WTC11 (cell line): ENCODE measurements at regions not wholly inside any gene's neighbourhood (a gene's known extent, or its start where the extent isn't known, plus 50 kb on each side); places are given as distances from the start of the nearest gene placed in this dataset.

Experiments used
- ATAC-seq: fragments of 200-7000 bp; cut with Tn5 transposase; 2 replicates; pipeline ENCODE4 v1.10.0; 2021; ENCODE audit warnings: mild to moderate bottlenecking, moderate library complexity
- CTCF ChIA-PET: fragments of 300-600 bp; sonication (Branson Sonifier 250); formaldehyde crosslinking; loops from one replicate; lab custom pipeline; 2021; ENCODE audit warnings: antibody characterized with exemption; lab: Charles Lee
- POLR2A ChIA-PET: fragments of 350-600 bp; sonication (Branson Sonifier 250); formaldehyde crosslinking; loops from one replicate; lab custom pipeline; 2021; ENCODE audit warnings: antibody characterized with exemption; lab: Charles Lee
- DNase-seq: peaks from one replicate; pipeline ENCODE4 v3.0.0; 2021; ENCODE audit warnings: low spot score
- H3K27ac Mint-ChIP-seq: 2 replicates; pipeline ENCODE4 v1.8.0; 2021; ENCODE audit warnings: mixed read lengths
- H3K27me3 Mint-ChIP-seq: 2 replicates; pipeline ENCODE4 v1.8.0; 2021; ENCODE audit warnings: low read depth, mild to moderate bottlenecking, moderate library complexity, mixed read lengths
- H3K36me3 Mint-ChIP-seq: 2 replicates; pipeline ENCODE4 v1.8.0; 2021; ENCODE audit warnings: mixed read lengths
- H3K4me1 Mint-ChIP-seq: 2 replicates; pipeline ENCODE4 v1.8.0; 2022; ENCODE audit warnings: mixed read lengths
- H3K4me3 Mint-ChIP-seq: 2 replicates; pipeline ENCODE4 v1.8.0; 2021; ENCODE audit warnings: mild to moderate bottlenecking, moderate library complexity, mixed read lengths
- H3K9me3 Mint-ChIP-seq: 2 replicates; pipeline ENCODE4 v1.8.0; 2021; ENCODE audit warnings: mixed read lengths
- GABPB1 ChIP-seq: sonication (generic); formaldehyde crosslinking; IDR thresholded peaks from 2 replicates; pipeline ENCODE4 v1.8.1; 2023; ENCODE audit warnings: mild to moderate bottlenecking, missing genetic modification reagents
- GRHL2 ChIP-seq: fragments of 250-450 bp; sonication (Bioruptor Pico); IDR thresholded peaks from 2 replicates; pipeline ENCODE4 v1.8.0; 2022; ENCODE audit warnings: mild to moderate bottlenecking, moderate library complexity; ENCODE audit not compliant: insufficient replicate concordance, severe bottlenecking
- IRF2 ChIP-seq: sonication (generic); formaldehyde crosslinking; IDR thresholded peaks from 2 replicates; pipeline ENCODE4 v1.8.0; 2022; ENCODE audit warnings: low read depth, missing genetic modification reagents, borderline replicate concordance
- MXD4 ChIP-seq: fragments of 250-450 bp; sonication (Bioruptor Pico); IDR thresholded peaks from 2 replicates; pipeline ENCODE4 v1.8.0; 2021; ENCODE audit warnings: mild to moderate bottlenecking, moderate library complexity, borderline replicate concordance
- NR2C2 ChIP-seq: sonication (generic); formaldehyde crosslinking; IDR thresholded peaks from 2 replicates; pipeline ENCODE4 v1.8.0; 2022; ENCODE audit warnings: mild to moderate bottlenecking, missing genetic modification reagents
- RELA ChIP-seq: sonication (generic); formaldehyde crosslinking; IDR thresholded peaks from 2 replicates; pipeline ENCODE4 v1.8.1; 2022; ENCODE audit warnings: missing genetic modification reagents, mild to moderate bottlenecking, borderline replicate concordance
- SMAD4 ChIP-seq: sonication (generic); formaldehyde crosslinking; IDR thresholded peaks from 2 replicates; pipeline ENCODE4 v1.8.0; 2022; ENCODE audit warnings: mild to moderate bottlenecking, missing genetic modification reagents
- SOX15 ChIP-seq: fragments of 250-450 bp; sonication (Bioruptor Pico); IDR thresholded peaks from 2 replicates; pipeline ENCODE4 v1.9.0; 2021; ENCODE audit warnings: mild to moderate bottlenecking
- SP1 ChIP-seq: sonication (generic); formaldehyde crosslinking; conservative IDR thresholded peaks from 2 replicates; pipeline ENCODE4 v1.8.1; 2022; ENCODE audit warnings: missing genetic modification reagents
- TEAD1 ChIP-seq: sonication (generic); formaldehyde crosslinking; IDR thresholded peaks from 2 replicates; pipeline ENCODE4 v1.8.0; 2022; ENCODE audit warnings: mild to moderate bottlenecking, missing genetic modification reagents
- TP53 ChIP-seq: sonication (generic); formaldehyde crosslinking; IDR thresholded peaks from 2 replicates; pipeline ENCODE4 v1.8.1; 2023; ENCODE audit warnings: mild to moderate bottlenecking, missing genetic modification reagents
- ZNF423 ChIP-seq: fragments of 250-450 bp; sonication (Bioruptor Pico); IDR thresholded peaks from 2 replicates; pipeline ENCODE4 v2.1.2; 2022; ENCODE audit warnings: mild to moderate bottlenecking, moderate library complexity
- TF ChIP-seq, protein P1 (sequence below): sonication (generic); formaldehyde crosslinking; IDR thresholded peaks from 2 replicates; pipeline ENCODE4 v1.8.1; 2023; ENCODE audit warnings: mild to moderate bottlenecking, missing genetic modification reagents, moderate library complexity
- TF ChIP-seq, protein P2 (sequence below): sonication (generic); formaldehyde crosslinking; conservative IDR thresholded peaks from 2 replicates; pipeline ENCODE4 v1.8.1; 2023; ENCODE audit warnings: mild to moderate bottlenecking, low read depth, missing genetic modification reagents, moderate library complexity
- TF ChIP-seq, protein P3 (sequence below): sonication (generic); formaldehyde crosslinking; IDR thresholded peaks from 2 replicates; pipeline ENCODE4 v1.8.1; 2023; ENCODE audit warnings: mild to moderate bottlenecking, missing genetic modification reagents
- TF ChIP-seq, protein P4 (sequence below): fragments of 250-450 bp; sonication (Bioruptor Pico); IDR thresholded peaks from 2 replicates; pipeline ENCODE4 v1.9.0; 2021; ENCODE audit warnings: mild to moderate bottlenecking
- TF ChIP-seq, protein P5 (sequence below): sonication (generic); formaldehyde crosslinking; IDR thresholded peaks from 2 replicates; pipeline ENCODE4 v1.8.1; 2022; ENCODE audit warnings: missing genetic modification reagents, borderline replicate concordance
- TF ChIP-seq, protein P6 (sequence below): fragments of 250-450 bp; sonication (Bioruptor Pico); IDR thresholded peaks from 2 replicates; pipeline ENCODE4 v1.8.0; 2021; ENCODE audit warnings: mild to moderate bottlenecking
- TF ChIP-seq, protein P7 (sequence below): sonication (generic); formaldehyde crosslinking; IDR thresholded peaks from 2 replicates; pipeline ENCODE4 v1.8.0; 2023; ENCODE audit warnings: missing genetic modification reagents, mild to moderate bottlenecking, borderline replicate concordance

DNA sequence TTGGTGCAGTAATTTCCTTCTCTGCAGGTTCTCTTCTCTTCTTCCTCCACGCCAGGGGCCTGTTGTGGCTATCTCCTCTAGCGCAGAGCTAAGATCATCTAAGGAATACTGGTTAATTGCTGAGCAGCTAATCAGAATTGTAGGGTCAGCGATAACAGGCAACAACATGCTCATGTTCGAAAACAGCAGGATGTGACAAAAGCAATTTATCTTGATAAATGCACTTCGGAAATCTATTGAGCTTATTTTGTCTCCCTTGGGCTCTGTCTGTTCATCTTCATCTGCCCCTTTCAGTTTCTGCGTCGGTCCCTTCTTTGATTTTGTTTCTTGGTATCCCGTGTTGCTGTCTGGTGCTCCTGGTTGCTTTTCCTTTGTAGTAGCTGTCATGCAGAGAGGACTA is 67.3 kb upstream of the MAP3K7 start:
- no peaks in the 10 kb centered on the region; the same call in 1 of the 2 replicates for H3K36me3 Mint-ChIP-seq
- CTCF ChIA-PET: no interaction called here
- no peak for DNase-seq
- H3K27ac Mint-ChIP-seq: no peak overlapping the region
- H3K4me3 Mint-ChIP-seq: no peak overlapping the region
- ATAC-seq: no peak
- H3K9me3 Mint-ChIP-seq: peaks cover 10% of the 10 kb centered on the region
- H3K4me1 Mint-ChIP-seq: peaks cover 29% of the 10 kb centered on the region
- no peaks in the 10 kb centered on the region for H3K27me3 Mint-ChIP-seq
- no peak for TF ChIP-seq ZNF423 (CRISPR knock-in tag)
- TF ChIP-seq, protein P1, sequence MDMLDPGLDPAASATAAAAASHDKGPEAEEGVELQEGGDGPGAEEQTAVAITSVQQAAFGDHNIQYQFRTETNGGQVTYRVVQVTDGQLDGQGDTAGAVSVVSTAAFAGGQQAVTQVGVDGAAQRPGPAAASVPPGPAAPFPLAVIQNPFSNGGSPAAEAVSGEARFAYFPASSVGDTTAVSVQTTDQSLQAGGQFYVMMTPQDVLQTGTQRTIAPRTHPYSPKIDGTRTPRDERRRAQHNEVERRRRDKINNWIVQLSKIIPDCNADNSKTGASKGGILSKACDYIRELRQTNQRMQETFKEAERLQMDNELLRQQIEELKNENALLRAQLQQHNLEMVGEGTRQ (CRISPR knock-in tag): no peak
- TF ChIP-seq SOX15 (CRISPR knock-in tag): no peak
- no peak for TF ChIP-seq TP53 (CRISPR knock-in tag)
- TF ChIP-seq, protein P2, sequence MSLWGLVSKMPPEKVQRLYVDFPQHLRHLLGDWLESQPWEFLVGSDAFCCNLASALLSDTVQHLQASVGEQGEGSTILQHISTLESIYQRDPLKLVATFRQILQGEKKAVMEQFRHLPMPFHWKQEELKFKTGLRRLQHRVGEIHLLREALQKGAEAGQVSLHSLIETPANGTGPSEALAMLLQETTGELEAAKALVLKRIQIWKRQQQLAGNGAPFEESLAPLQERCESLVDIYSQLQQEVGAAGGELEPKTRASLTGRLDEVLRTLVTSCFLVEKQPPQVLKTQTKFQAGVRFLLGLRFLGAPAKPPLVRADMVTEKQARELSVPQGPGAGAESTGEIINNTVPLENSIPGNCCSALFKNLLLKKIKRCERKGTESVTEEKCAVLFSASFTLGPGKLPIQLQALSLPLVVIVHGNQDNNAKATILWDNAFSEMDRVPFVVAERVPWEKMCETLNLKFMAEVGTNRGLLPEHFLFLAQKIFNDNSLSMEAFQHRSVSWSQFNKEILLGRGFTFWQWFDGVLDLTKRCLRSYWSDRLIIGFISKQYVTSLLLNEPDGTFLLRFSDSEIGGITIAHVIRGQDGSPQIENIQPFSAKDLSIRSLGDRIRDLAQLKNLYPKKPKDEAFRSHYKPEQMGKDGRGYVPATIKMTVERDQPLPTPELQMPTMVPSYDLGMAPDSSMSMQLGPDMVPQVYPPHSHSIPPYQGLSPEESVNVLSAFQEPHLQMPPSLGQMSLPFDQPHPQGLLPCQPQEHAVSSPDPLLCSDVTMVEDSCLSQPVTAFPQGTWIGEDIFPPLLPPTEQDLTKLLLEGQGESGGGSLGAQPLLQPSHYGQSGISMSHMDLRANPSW (CRISPR knock-in tag): no peak
- TF ChIP-seq SMAD4 (CRISPR knock-in tag): no peak
- no peak for TF ChIP-seq SP1 (CRISPR knock-in tag)
- TF ChIP-seq, protein P3, sequence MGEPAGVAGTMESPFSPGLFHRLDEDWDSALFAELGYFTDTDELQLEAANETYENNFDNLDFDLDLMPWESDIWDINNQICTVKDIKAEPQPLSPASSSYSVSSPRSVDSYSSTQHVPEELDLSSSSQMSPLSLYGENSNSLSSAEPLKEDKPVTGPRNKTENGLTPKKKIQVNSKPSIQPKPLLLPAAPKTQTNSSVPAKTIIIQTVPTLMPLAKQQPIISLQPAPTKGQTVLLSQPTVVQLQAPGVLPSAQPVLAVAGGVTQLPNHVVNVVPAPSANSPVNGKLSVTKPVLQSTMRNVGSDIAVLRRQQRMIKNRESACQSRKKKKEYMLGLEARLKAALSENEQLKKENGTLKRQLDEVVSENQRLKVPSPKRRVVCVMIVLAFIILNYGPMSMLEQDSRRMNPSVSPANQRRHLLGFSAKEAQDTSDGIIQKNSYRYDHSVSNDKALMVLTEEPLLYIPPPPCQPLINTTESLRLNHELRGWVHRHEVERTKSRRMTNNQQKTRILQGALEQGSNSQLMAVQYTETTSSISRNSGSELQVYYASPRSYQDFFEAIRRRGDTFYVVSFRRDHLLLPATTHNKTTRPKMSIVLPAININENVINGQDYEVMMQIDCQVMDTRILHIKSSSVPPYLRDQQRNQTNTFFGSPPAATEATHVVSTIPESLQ (CRISPR knock-in tag): no peak
- TF ChIP-seq TEAD1 (CRISPR knock-in tag): no peak
- TF ChIP-seq, protein P4, sequence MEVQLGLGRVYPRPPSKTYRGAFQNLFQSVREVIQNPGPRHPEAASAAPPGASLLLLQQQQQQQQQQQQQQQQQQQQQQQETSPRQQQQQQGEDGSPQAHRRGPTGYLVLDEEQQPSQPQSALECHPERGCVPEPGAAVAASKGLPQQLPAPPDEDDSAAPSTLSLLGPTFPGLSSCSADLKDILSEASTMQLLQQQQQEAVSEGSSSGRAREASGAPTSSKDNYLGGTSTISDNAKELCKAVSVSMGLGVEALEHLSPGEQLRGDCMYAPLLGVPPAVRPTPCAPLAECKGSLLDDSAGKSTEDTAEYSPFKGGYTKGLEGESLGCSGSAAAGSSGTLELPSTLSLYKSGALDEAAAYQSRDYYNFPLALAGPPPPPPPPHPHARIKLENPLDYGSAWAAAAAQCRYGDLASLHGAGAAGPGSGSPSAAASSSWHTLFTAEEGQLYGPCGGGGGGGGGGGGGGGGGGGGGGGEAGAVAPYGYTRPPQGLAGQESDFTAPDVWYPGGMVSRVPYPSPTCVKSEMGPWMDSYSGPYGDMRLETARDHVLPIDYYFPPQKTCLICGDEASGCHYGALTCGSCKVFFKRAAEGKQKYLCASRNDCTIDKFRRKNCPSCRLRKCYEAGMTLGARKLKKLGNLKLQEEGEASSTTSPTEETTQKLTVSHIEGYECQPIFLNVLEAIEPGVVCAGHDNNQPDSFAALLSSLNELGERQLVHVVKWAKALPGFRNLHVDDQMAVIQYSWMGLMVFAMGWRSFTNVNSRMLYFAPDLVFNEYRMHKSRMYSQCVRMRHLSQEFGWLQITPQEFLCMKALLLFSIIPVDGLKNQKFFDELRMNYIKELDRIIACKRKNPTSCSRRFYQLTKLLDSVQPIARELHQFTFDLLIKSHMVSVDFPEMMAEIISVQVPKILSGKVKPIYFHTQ (CRISPR knock-in tag): no peak
- POLR2A ChIA-PET: no interaction called here

DNA sequence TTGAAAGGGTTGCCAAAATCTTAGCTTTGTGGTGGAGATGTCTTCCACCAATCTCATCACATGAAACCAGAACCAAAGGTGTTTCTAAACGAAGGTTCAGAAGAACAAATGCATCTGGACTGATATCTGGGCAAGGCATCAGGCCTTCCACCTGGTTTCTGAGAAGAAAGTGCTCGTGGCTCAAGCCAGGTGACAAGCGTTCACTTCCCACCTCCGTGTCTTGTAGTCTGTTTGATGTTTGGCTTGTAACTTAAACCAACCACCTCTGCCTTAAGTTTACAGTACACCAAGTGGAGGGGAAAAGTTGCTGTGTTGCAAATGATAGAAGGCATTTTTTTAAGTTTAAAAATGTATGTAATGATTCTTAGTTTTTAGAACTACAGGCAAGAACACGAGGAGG is 66.9 kb upstream of the MAP3K7 start:
- H3K9me3 Mint-ChIP-seq: peaks cover 6% of the 10 kb centered on the region; the same call in 1 of the 2 replicates

More for the DNA sequence above, 66.9 kb upstream of the MAP3K7 start:
- Mint-ChIP-seq H3K4me3 (no peak overlapping the region), H3K27ac (no peak overlapping the region), H3K36me3 (no peaks in the 10 kb centered on the region; the same call in 1 of the 2 replicates), H3K27me3 (no peaks in the 10 kb centered on the region), H3K4me1 (peaks cover 29% of the 10 kb centered on the region)
- CTCF ChIA-PET: no interaction called here
- POLR2A ChIA-PET: no interaction called here
- ATAC-seq (no peak), DNase-seq (no peak)
- TF ChIP-seq, protein P5, sequence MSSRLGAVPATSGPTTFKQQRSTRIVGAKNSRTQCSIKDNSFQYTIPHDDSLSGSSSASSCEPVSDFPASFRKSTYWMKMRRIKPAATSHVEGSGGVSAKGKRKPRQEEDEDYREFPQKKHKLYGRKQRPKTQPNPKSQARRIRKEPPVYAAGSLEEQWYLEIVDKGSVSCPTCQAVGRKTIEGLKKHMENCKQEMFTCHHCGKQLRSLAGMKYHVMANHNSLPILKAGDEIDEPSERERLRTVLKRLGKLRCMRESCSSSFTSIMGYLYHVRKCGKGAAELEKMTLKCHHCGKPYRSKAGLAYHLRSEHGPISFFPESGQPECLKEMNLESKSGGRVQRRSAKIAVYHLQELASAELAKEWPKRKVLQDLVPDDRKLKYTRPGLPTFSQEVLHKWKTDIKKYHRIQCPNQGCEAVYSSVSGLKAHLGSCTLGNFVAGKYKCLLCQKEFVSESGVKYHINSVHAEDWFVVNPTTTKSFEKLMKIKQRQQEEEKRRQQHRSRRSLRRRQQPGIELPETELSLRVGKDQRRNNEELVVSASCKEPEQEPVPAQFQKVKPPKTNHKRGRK: no peak
- TF ChIP-seq IRF2 (CRISPR knock-in tag) (no peak), SP1 (CRISPR knock-in tag) (no peak), GABPB1 (no peak), NR2C2 (CRISPR knock-in tag) (no peak), GRHL2 (CRISPR knock-in tag) (no peak), RELA (CRISPR knock-in tag) (no peak), MXD4 (no peak)
- TF ChIP-seq, protein P6, sequence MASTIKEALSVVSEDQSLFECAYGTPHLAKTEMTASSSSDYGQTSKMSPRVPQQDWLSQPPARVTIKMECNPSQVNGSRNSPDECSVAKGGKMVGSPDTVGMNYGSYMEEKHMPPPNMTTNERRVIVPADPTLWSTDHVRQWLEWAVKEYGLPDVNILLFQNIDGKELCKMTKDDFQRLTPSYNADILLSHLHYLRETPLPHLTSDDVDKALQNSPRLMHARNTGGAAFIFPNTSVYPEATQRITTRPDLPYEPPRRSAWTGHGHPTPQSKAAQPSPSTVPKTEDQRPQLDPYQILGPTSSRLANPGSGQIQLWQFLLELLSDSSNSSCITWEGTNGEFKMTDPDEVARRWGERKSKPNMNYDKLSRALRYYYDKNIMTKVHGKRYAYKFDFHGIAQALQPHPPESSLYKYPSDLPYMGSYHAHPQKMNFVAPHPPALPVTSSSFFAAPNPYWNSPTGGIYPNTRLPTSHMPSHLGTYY (CRISPR knock-in tag): no peak
- TF ChIP-seq, protein P7, sequence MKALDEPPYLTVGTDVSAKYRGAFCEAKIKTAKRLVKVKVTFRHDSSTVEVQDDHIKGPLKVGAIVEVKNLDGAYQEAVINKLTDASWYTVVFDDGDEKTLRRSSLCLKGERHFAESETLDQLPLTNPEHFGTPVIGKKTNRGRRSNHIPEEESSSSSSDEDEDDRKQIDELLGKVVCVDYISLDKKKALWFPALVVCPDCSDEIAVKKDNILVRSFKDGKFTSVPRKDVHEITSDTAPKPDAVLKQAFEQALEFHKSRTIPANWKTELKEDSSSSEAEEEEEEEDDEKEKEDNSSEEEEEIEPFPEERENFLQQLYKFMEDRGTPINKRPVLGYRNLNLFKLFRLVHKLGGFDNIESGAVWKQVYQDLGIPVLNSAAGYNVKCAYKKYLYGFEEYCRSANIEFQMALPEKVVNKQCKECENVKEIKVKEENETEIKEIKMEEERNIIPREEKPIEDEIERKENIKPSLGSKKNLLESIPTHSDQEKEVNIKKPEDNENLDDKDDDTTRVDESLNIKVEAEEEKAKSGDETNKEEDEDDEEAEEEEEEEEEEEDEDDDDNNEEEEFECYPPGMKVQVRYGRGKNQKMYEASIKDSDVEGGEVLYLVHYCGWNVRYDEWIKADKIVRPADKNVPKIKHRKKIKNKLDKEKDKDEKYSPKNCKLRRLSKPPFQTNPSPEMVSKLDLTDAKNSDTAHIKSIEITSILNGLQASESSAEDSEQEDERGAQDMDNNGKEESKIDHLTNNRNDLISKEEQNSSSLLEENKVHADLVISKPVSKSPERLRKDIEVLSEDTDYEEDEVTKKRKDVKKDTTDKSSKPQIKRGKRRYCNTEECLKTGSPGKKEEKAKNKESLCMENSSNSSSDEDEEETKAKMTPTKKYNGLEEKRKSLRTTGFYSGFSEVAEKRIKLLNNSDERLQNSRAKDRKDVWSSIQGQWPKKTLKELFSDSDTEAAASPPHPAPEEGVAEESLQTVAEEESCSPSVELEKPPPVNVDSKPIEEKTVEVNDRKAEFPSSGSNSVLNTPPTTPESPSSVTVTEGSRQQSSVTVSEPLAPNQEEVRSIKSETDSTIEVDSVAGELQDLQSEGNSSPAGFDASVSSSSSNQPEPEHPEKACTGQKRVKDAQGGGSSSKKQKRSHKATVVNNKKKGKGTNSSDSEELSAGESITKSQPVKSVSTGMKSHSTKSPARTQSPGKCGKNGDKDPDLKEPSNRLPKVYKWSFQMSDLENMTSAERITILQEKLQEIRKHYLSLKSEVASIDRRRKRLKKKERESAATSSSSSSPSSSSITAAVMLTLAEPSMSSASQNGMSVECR (CRISPR knock-in tag): no peak
